DMS114 treated with DMSO at 0.1 percent for 48 hours (cell line): ENCODE measurements at regions not wholly inside any gene's neighbourhood (a gene's known extent, or its start where the extent isn't known, plus 50 kb on each side); places are given as distances from the start of the nearest gene placed in this dataset.

Experiments
- DNase-seq: peaks from one replicate; lab custom pipeline; 2025; ENCODE audit not compliant: unreplicated experiment; lab: John Stamatoyannopoulos, UW

GRCh38 chr11:25949918-25950317 lies 382.0 kb upstream of the ANO3 start:
- no peak for DNase-seq

- no peak for DNase-seq
These were observed 378.9 kb upstream of the ANO3 start for GRCh38 chr11:25953006-25953405.

- DNase-seq, result no peak
These were observed 373.9 kb upstream of the ANO3 start for GRCh38 chr11:25958045-25958444.

- peak; percentile 0 for DNase-seq
These were observed 370.4 kb upstream of the ANO3 start for GRCh38 chr11:25961539-25961938.

- no peak for DNase-seq
These were observed 361.0 kb upstream of the ANO3 start for GRCh38 chr11:25970726-25971508.

- no peak for DNase-seq
These were observed 351.8 kb upstream of the ANO3 start for GRCh38 chr11:25980091-25980490.

- peak; percentile 3 for DNase-seq
These were observed 349.9 kb upstream of the ANO3 start for GRCh38 chr11:25981998-25982397.

GRCh38 chr11:25983280-25983679 lies 348.6 kb upstream of the ANO3 start:
- no peak for DNase-seq

- no peak for DNase-seq
These were observed 343.8 kb upstream of the ANO3 start for GRCh38 chr11:25988178-25988577.

GRCh38 chr11:25990406-25990805 lies 341.5 kb upstream of the ANO3 start:
- no peak for DNase-seq

- DNase-seq, result no peak
These were observed 340.5 kb upstream of the ANO3 start for GRCh38 chr11:25991476-25991875.

GRCh38 chr11:25992294-25992693 lies 339.6 kb upstream of the ANO3 start:
- no peak for DNase-seq

- DNase-seq, result no peak
These were observed 338.9 kb upstream of the ANO3 start for GRCh38 chr11:25993016-25993415.

- DNase-seq, result no peak
These were observed 320.5 kb upstream of the ANO3 start for GRCh38 chr11:26011474-26011873.

- no peak for DNase-seq
These were observed 317.3 kb upstream of the ANO3 start for GRCh38 chr11:26014456-26015115.

GRCh38 chr11:26017322-26017860 lies 314.5 kb upstream of the ANO3 start:
- DNase-seq, result no peak

GRCh38 chr11:26017903-26018302 lies 314.0 kb upstream of the ANO3 start:
- no peak for DNase-seq

- no peak for DNase-seq
These were observed 313.6 kb upstream of the ANO3 start for GRCh38 chr11:26018336-26018735.

- DNase-seq, result no peak
These were observed 312.5 kb upstream of the ANO3 start for GRCh38 chr11:26019386-26019785.

- no peak for DNase-seq
These were observed 310.9 kb upstream of the ANO3 start for GRCh38 chr11:26021017-26021416.

GRCh38 chr11:26023057-26023456 lies 308.9 kb upstream of the ANO3 start:
- no peak for DNase-seq

GRCh38 chr11:26025676-26026075 lies 306.3 kb upstream of the ANO3 start:
- DNase-seq, result no peak
